22Rv1 (cell line): ENCODE measurements at regions not wholly inside any gene's neighbourhood (a gene's known extent, or its start where the extent isn't known, plus 50 kb on each side); places are given as distances from the start of the nearest gene placed in this dataset.

ENCODE experiments used
- ZFX ChIP-seq: fragments of 450-650 bp; IDR thresholded peaks from 2 replicates; pipeline ENCODE4 v1.6.1; 2017; ENCODE audit warnings: antibody characterized with exemption, borderline replicate concordance
- TF ChIP-seq, protein P1 (sequence below): fragments of 450-650 bp; IDR thresholded peaks from 2 replicates; pipeline ENCODE4 v1.5.1; 2017; ENCODE audit warnings: mild to moderate bottlenecking

DNA sequence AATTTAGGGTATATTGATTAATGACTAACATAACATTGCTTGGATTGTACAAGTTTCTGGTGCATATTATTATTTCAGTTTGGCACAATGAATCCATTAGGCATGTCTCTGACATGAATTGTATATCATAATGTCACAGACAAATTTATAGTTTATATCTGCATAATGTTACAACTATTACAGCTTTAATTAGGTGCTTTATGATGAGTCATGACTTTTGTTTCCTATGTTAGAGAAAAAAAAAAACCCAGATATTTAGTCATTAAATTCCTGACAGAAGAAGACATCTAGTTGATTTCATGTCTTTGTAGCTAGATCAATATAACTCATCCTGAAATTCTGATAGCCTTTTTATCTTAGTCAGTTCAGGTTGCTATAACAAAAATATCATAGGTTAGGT is 385.7 kb upstream of the EPHA5 start:
- TF ChIP-seq, protein P1, sequence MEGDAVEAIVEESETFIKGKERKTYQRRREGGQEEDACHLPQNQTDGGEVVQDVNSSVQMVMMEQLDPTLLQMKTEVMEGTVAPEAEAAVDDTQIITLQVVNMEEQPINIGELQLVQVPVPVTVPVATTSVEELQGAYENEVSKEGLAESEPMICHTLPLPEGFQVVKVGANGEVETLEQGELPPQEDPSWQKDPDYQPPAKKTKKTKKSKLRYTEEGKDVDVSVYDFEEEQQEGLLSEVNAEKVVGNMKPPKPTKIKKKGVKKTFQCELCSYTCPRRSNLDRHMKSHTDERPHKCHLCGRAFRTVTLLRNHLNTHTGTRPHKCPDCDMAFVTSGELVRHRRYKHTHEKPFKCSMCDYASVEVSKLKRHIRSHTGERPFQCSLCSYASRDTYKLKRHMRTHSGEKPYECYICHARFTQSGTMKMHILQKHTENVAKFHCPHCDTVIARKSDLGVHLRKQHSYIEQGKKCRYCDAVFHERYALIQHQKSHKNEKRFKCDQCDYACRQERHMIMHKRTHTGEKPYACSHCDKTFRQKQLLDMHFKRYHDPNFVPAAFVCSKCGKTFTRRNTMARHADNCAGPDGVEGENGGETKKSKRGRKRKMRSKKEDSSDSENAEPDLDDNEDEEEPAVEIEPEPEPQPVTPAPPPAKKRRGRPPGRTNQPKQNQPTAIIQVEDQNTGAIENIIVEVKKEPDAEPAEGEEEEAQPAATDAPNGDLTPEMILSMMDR = no peak
- no peak for TF ChIP-seq ZFX
